Right atrium auricular region (tissue), 2 donors: ENCODE measurements at regions not wholly inside any gene's neighbourhood (a gene's known extent, or its start where the extent isn't known, plus 50 kb on each side); places are given as distances from the start of the nearest gene placed in this dataset.
"Not testable (repeated sequence)": the region's sequence is repeated elsewhere in the genome, so short reads cannot be mapped to it uniquely, and the experiment has no call there.

Experiments used
- DNase-seq: peaks from one replicate; pipeline ENCODE4 v3.0.0-alpha.2; 2019; ENCODE audit warnings: low spot score
- H3K27ac ChIP-seq, 2 donors: fragments of 200-600 bp; sonication (generic); 1 replicate in 1 of 2; 2 replicates in 1 of 2; pipeline ENCODE4 v1.5.1; 2016 to 2019
- H3K27me3 ChIP-seq, 2 donors: fragments of 200-600 bp; sonication (generic); one replicate each; pipeline versions ENCODE4 v1.5.1 to v1.6.0; 2017 to 2019
- H3K36me3 ChIP-seq: fragments of 200-600 bp; sonication (generic); one replicate; pipeline ENCODE4 v1.5.1; 2016
- H3K4me1 ChIP-seq, 2 donors: fragments of 200-600 bp; sonication (generic); one replicate each; pipeline versions ENCODE4 v1.5.1 to v1.6.0; 2017 to 2019
- H3K4me3 ChIP-seq, 2 donors: fragments of 200-600 bp; sonication (generic); 1 replicate in 1 of 2; 2 replicates in 1 of 2; pipeline ENCODE4 v1.5.1; 2017 to 2019; ENCODE audit warnings: mild to moderate bottlenecking in 1 of 2, moderate library complexity in 1 of 2
- H3K9me3 ChIP-seq, 2 donors: fragments of 200-600 bp; sonication (generic); one replicate each; pipeline ENCODE4 v1.5.1; 2019
- TF ChIP-seq, protein P1 (sequence below), 2 donors: fragments of 200-600 bp; sonication (generic); IDR thresholded peaks; one replicate each; pipeline ENCODE4 v1.5.1; 2019; ENCODE audit warnings: antibody characterized with exemption in 2 of 2

DNA sequence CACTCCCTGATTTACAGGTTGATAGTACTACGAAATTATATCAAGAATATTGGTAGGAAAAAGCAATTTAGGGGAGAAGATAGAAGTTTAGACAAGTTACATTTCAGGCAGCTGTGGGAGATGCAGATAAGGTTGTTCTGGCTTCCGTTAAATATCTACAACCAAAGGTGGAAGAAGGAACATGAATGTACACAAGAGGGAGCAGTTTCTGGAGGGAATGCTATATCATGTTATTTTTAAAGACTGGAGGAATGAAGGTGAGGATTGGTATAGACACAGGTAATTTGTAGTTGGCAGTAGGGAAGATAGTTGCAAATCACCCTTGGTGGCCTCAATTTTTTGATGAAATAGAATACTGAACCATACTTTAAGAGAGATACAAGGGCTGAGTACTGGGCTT is 187.3 kb upstream of the NMUR2 start:
- Histone ChIP-seq H3K36me3 (no peaks in the 10 kb centered on the region), H3K27ac (no peak overlapping the region), H3K4me1 (no peaks in the 10 kb centered on the region), H3K9me3 (no peaks in the 10 kb centered on the region), H3K4me3 (no peak overlapping the region), H3K27me3 (no peaks in the 10 kb centered on the region)
- TF ChIP-seq, protein P1, sequence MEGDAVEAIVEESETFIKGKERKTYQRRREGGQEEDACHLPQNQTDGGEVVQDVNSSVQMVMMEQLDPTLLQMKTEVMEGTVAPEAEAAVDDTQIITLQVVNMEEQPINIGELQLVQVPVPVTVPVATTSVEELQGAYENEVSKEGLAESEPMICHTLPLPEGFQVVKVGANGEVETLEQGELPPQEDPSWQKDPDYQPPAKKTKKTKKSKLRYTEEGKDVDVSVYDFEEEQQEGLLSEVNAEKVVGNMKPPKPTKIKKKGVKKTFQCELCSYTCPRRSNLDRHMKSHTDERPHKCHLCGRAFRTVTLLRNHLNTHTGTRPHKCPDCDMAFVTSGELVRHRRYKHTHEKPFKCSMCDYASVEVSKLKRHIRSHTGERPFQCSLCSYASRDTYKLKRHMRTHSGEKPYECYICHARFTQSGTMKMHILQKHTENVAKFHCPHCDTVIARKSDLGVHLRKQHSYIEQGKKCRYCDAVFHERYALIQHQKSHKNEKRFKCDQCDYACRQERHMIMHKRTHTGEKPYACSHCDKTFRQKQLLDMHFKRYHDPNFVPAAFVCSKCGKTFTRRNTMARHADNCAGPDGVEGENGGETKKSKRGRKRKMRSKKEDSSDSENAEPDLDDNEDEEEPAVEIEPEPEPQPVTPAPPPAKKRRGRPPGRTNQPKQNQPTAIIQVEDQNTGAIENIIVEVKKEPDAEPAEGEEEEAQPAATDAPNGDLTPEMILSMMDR (IDR thresholded peaks at IDR 0.05) = no peak
- no peak for DNase-seq

DNA sequence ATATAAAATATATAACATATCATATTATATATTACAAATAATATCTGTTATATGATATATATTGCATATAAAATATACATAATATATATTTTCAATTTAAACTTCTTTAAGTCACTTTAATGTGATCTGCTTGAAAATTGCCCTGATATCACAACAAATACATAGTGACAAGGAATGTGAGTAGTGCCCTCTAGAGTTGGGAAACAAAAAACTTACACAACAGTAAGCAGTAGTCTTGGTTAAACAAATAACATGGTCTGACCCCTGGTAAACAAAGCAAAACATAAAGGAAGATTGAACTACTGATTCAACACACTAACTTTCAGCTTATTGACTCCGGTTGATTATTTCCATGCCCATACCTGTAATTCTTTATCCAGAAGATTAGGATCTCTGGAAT is 188.3 kb upstream of the NMUR2 start:
- no peak for DNase-seq
- TF ChIP-seq, protein P1 (IDR thresholded peaks at IDR 0.05) = no peak
- H3K27me3 ChIP-seq = no peaks in the 10 kb centered on the region

DNA sequence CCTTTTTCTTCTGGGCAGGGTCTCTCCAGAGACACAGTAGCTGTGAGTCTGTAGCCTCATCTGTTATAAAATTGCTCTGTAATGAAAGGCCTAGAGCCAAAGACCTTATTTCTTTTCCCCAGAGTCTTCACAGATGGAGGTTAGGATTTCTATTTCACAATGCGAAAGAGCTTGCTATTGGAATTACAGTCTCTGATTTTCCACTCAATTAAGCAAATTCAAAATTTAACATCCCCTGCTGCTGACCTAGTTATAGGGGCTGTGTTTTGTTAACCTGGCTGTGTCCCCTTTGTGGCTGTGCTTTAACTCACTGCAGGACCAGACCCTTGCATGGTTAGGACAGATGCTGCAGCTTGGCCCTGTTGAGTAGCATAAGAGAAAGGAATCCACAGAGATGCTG is 190.3 kb upstream of the NMUR2 start:
- H3K36me3 ChIP-seq = no peaks in the 10 kb centered on the region
- TF ChIP-seq, protein P1 (IDR thresholded peaks at IDR 0.05) = no peak
- H3K4me1 ChIP-seq = no peaks in the 10 kb centered on the region

More for the DNA sequence above, 188.3 kb upstream of the NMUR2 start:
- Histone ChIP-seq H3K4me1 (no peaks in the 10 kb centered on the region), H3K9me3 (no peaks in the 10 kb centered on the region), H3K27ac (no peak overlapping the region), H3K4me3 (no peak overlapping the region), H3K36me3 (no peaks in the 10 kb centered on the region)

DNA sequence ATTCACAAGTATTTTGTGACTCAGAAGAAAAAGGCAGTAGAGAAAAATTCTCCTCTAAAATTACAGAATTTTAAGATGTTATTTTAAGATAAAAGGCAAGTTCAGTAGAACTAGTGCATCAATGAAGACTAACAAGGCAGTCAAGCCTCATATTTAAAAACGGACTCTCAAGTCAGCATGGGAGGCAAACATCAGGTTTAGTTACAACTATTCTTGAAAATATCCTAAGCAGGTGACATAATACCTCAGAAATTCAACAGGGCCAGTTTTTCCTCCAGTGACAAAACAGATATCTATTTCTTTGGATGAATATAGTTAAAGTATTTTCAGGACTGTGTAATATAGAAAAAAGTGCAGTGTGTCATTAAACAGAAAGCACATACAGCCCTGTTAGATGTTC is 194.0 kb upstream of the NMUR2 start:
- Histone ChIP-seq H3K4me3 (no peak overlapping the region), H3K9me3 (no peaks in the 10 kb centered on the region), H3K36me3 (no peaks in the 10 kb centered on the region), H3K4me1 (no peaks in the 10 kb centered on the region), H3K27ac (no peak overlapping the region), H3K27me3 (no peaks in the 10 kb centered on the region)
- no peak for DNase-seq
- TF ChIP-seq, protein P1 (IDR thresholded peaks at IDR 0.05) = no peak

More for the DNA sequence above, 190.3 kb upstream of the NMUR2 start:
- no peaks in the 10 kb centered on the region for H3K27me3 ChIP-seq
- no peak overlapping the region for H3K27ac ChIP-seq
- H3K9me3 ChIP-seq = no peaks in the 10 kb centered on the region
- no peak for DNase-seq
- no peak overlapping the region for H3K4me3 ChIP-seq

DNA sequence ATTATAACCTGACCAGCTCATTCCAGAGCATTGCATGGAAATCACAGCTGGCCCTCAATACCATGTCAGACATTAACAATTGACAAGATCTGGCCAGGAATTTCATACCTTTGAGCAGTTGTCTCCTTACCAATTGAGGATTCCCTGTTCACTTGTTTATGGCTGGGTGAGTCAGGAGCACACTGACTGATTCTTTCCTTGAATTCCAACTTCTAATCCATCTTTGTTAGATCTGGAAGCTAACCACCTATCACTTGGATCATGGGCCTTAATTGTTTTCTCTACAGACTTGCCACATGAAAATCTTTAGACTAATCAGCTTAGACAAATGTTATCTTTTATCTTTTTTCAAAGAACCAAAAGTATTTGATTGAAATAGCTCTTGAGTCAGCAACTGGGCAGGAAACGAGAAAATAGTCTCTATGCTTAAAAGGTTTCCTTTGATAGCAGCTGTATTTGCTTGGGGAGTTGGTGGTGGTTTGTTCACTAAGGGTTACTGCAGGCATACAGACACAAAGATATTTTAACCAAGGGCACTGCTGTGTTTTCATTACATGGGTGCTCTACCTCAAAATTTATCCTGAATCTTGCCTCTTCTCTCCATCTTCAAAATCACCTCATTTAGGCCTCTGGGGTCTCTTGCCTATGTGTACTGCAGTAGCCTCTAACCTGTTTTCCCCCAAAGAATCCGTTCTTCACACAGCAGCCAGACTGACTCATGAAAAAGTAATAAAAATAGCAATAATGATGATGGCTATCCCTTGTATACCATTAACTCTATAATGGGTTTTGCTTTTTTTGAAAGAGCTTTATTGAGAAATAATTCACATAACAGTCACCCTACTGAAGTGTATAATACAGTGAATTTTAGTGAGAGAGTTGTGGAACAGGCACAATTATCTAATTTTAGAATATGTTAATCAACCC is 197.0 kb upstream of the NMUR2 start:
- no peak overlapping the region for H3K27ac ChIP-seq
- TF ChIP-seq, protein P1 (IDR thresholded peaks at IDR 0.05) = no peak
- no peaks in the 10 kb centered on the region for H3K4me1 ChIP-seq
- no peak overlapping the region for H3K4me3 ChIP-seq
- H3K36me3 ChIP-seq = no peaks in the 10 kb centered on the region
- H3K27me3 ChIP-seq = no peaks in the 10 kb centered on the region
- no peak for DNase-seq
- H3K9me3 ChIP-seq = no peaks in the 10 kb centered on the region

DNA sequence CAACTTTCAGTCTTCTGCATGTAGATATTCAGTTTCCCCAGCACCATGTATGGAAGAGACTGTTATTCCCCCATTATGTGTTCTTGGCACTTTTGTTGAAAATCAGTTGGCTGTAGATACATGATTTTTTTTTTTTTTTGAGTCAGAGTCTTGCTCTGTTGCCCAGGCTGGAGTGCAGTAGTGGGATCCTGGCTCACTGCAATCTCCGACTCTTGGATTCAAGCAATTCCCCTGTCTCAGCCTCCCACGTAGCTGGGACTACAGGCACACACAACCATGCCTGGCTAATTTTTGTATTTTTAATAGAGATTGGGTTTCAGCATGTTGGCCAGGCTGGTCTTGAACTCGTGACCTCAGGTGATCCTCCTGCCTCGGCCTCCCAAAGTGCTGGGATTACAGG is 201.0 kb upstream of the NMUR2 start:
- H3K4me1 ChIP-seq, H3K36me3 ChIP-seq, H3K27me3 ChIP-seq, H3K4me3 ChIP-seq, DNase-seq, H3K9me3 ChIP-seq, H3K27ac ChIP-seq: not testable (repeated sequence)
